GM19023 (cell line): ENCODE measurements at regions not wholly inside any gene's neighbourhood (a gene's known extent, or its start where the extent isn't known, plus 50 kb on each side); places are given as distances from the start of the nearest gene placed in this dataset.

Experiments used
- ATAC-seq: cut with Tn5 transposase; IDR thresholded peaks from one replicate; pipeline ENCODE4 v1.9.1; 2021; ENCODE audit warnings: mild to moderate bottlenecking, moderate library complexity; ENCODE audit not compliant: unreplicated experiment

- ATAC-seq, result no peak
Measured at GRCh38 chr5:165627548-165628170, 2122.2 kb downstream of the MAT2B start.

GRCh38 chr5:165630261-165630778 lies 2124.9 kb downstream of the MAT2B start:
- peak; percentile 83 for ATAC-seq

GRCh38 chr5:165631235-165631634 lies 2125.8 kb downstream of the MAT2B start:
- no peak for ATAC-seq

- ATAC-seq, result no peak
Measured at GRCh38 chr5:165642366-165642765, 2136.9 kb downstream of the MAT2B start.

- ATAC-seq, result no peak
Measured at GRCh38 chr5:165665735-165666400, 2160.4 kb downstream of the MAT2B start.

GRCh38 chr5:165673499-165673898 lies 2168.1 kb downstream of the MAT2B start:
- no peak for ATAC-seq

GRCh38 chr5:165695796-165696195 lies 2190.4 kb downstream of the MAT2B start:
- no peak for ATAC-seq

- no peak for ATAC-seq
Measured at GRCh38 chr5:165705960-165706359, 2200.5 kb downstream of the MAT2B start.

- no peak for ATAC-seq
Measured at GRCh38 chr5:165712011-165712410, 2206.6 kb downstream of the MAT2B start.

- no peak for ATAC-seq
Measured at GRCh38 chr5:165714598-165714997, 2209.2 kb downstream of the MAT2B start.

- ATAC-seq, result no peak
Measured at GRCh38 chr5:165720901-165721300, 2215.5 kb downstream of the MAT2B start.

- no peak for ATAC-seq
Measured at GRCh38 chr5:165722401-165722800, 2217.0 kb downstream of the MAT2B start.

GRCh38 chr5:165723931-165724330 lies 2218.5 kb downstream of the MAT2B start:
- ATAC-seq, result no peak

- no peak for ATAC-seq
Measured at GRCh38 chr5:165728425-165728824, 2223.0 kb downstream of the MAT2B start.

GRCh38 chr5:165735388-165735787 lies 2230.0 kb downstream of the MAT2B start:
- no peak for ATAC-seq

GRCh38 chr5:165739079-165739741 lies 2233.8 kb downstream of the MAT2B start:
- no peak for ATAC-seq

GRCh38 chr5:165757791-165758190 lies 2252.4 kb downstream of the MAT2B start:
- no peak for ATAC-seq

GRCh38 chr5:165775111-165775510 lies 2269.7 kb downstream of the MAT2B start:
- no peak for ATAC-seq

- ATAC-seq, result no peak
Measured at GRCh38 chr5:165779505-165779904, 2274.1 kb downstream of the MAT2B start.

GRCh38 chr5:165780901-165781300 lies 2275.5 kb downstream of the MAT2B start:
- ATAC-seq, result no peak

GRCh38 chr5:165781738-165782137 lies 2276.3 kb downstream of the MAT2B start:
- no peak for ATAC-seq

GRCh38 chr5:165783024-165783423 lies 2277.6 kb downstream of the MAT2B start:
- ATAC-seq, result no peak
